Stimulated activated CD8-positive, alpha-beta memory T cell treated with anti-CD3 and anti-CD28 coated beads, Interleukin-15, amount 100 ng/mL, for 4 hours (primary cell): ENCODE measurements at regions not wholly inside any gene's neighbourhood (a gene's known extent, or its start where the extent isn't known, plus 50 kb on each side); places are given as distances from the start of the nearest gene placed in this dataset.

Experiments used
- DNase-seq, 2 donors: peaks; one replicate each; pipeline ENCODE4 v3.0.0-alpha.2; 2020; ENCODE audit warnings: low read depth in 2 of 2

- no peak for DNase-seq
Observed at GRCh38 chr6:22020299-22021003, 276.4 kb downstream of the PRL start.

DNA sequence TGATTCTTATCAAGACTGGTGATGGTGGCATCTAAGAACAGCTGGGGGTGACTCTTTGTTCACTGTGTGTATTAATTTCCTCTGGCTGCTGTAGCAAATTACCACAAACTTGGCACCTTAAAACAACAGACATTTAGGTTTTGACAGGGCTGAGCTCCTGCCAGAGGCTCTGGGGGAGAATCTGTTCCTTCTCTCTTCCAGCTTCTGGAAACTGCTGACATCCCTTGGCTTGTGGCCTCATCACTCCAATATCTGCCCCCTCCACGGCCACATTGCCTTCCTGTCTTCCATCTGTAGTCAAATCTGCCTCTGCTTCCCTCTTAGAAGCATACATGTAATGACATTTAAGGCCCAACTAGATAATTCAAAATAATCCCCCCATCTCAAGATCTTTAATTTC lies 274.9 kb downstream of the PRL start:
- no peak for DNase-seq

DNA sequence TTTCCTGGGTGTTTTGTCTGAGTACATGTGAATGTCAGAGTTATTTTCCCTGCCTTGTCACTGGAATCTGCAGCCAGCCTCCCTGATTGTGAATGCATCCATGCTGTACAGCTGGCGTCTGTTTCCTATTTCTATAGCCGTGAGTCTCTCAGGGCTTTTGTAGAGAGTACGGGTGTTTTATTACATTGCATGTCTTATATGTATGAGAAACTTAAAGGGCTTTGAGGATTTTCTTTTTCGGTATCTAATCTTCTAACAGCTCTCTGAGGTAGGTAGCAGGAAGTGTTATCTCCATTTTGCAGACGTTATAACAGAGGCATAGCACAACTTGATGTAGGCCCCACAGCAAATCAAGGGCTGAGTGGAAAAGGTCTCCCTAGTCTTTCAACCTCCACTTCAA lies 272.9 kb downstream of the PRL start:
- no peak for DNase-seq

DNA sequence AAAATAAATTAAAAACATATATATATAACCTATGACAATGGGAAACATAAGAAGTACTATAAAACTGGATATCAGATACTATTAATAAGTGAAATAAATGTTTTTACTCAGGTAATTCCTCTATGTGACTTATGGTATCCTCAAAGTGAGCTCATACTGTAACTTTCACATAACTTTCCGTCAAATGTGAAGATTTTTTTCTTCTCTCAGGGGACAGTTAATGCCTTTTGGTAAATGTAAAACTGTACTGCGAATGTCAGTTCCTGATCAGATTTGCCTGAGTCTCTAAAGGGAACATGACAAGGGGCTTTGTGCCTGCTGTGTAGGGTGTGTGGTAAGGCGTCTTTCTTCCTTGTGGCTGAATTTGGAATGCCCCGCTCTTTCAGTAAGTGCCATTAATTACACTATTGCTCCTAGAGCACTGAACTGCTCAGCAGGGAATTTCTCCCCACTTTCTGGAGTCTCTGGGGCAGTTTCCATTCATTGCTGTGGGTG lies 271.8 kb downstream of the PRL start:
- no peak for DNase-seq

- no peak for DNase-seq
Observed at GRCh38 chr6:22025468-22026163, 271.2 kb downstream of the PRL start.

- DNase-seq: no peak
Observed at GRCh38 chr6:22026164-22026678, 270.6 kb downstream of the PRL start.

- DNase-seq: no peak
Observed at GRCh38 chr6:22027040-22027725, 269.7 kb downstream of the PRL start.

DNA sequence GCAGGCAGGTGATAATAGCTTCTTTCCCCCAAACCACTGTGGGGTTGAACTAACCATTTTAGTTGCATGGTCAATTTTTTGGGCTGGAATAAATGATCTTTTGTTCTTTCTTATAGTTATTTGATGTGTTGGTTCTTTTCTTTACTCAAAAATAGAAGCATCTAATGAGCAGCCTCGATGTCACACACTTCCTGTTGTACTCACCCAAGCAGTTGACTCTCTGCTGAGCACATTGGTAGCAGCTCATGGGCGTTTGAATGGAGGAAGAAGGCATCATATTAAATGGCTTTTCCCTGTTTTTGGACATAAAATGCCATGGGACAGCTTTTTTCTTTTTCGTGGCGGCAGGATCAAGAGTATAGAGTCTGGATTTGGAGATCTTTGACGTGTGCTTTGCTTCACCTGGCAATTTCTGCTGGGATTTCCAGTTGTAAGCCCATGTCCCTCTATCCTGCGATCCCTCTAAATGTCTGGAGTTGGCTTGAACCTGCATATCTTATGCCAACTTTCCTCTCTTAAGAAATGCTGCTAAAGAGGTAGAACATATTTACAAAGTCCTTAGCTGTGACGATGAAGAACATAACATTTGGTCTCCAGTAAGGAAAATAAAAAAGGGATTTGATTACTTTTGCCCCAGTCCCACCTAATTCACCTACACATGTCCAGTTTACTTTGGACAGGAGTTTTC lies 268.3 kb downstream of the PRL start:
- no peak for DNase-seq

DNA sequence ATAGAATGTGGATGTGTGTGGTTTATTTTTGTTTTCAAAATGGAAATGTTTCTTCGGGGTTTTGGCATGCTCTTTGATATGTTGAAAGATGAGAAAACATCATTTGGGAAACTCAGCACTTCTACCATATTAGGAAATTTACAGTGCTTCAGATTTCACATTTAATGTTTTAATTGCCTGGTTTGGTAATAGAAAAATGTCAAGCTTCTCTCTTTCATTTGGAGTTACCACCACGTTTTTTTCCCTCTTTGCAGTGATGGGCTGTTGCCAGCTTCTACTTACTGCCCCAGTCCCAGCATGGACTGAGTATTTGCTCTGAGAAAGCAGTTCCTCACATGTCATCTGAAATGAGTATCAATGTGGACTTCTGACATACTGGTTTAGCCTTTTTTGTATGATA lies 267.7 kb downstream of the PRL start:
- DNase-seq: no peak

- DNase-seq: no peak
Observed at GRCh38 chr6:22030730-22031619, 265.9 kb downstream of the PRL start.

GRCh38 chr6:22035690-22036089 lies 261.1 kb downstream of the PRL start:
- DNase-seq: no peak

DNA sequence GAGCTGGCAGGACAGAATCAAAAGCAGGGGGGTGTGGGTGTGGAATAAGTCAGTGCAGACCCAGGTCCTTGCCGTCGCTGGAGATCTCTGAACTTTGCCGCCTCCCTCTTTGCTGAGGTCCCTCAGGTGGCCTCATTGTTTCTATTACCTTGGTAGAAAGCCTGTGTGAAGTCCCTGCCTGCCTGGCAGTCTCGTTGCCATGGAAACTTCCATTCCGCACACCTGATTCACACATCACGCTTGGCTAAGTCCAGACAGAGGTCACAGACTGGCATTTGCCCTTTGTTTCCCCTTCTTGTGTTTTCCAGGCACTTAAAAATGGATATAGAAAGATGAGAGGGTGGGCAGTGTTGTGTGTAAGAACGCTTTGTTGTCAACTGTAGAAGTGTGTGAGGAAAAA lies 260.6 kb downstream of the PRL start:
- no peak for DNase-seq

DNA sequence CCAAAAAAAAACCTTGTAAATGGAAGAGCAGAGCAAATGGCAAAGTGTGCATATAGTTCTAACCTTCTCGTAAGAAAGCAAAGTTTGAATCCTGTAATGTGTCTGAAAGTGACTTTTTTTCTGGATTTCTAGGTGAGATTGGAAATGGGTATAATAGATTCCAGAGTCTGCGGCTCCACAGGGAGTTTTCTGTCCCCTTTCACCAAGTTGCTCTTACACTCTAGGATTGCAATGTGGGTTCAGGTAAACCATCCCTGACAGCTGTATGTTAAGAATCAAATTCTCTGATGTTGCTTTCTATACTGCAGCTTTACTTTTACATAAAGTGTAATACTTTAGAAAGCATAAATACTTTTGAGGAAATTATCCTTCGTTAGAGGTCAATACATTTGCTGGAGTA lies 260.1 kb downstream of the PRL start:
- no peak for DNase-seq

DNA sequence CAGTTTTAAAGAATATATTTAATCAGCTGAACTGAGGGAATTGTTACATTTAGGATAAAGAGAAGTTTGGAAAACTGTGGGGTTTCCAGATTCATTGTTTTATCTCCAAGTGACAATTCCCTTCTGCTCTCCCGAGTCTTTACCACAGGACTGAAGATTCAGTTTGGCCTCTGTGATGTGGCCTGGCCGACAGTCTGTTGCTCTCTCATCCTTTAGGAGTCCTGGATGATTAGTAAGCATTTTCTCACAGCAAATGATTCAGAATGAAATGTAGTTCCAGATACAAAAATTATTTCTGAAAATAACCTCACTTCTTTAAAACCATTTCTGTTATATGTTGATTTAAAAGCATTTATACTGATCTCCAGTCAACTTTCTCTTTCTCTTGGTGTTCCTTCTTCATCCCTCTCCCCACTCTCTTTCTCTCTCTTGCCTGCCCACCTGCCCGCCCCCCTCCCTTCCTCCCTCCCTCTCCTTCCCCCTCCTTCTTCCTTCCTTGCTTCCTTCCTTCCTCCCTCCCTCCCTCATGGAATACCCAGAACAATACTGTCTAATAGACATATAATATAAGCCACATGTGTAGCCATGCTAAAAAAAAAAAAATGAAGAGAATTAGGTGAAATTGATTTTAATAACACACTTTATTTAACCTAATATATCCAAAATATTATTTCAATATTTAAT lies 254.9 kb downstream of the PRL start:
- no peak for DNase-seq

- no peak for DNase-seq
Observed at GRCh38 chr6:22042706-22043105, 254.1 kb downstream of the PRL start.

DNA sequence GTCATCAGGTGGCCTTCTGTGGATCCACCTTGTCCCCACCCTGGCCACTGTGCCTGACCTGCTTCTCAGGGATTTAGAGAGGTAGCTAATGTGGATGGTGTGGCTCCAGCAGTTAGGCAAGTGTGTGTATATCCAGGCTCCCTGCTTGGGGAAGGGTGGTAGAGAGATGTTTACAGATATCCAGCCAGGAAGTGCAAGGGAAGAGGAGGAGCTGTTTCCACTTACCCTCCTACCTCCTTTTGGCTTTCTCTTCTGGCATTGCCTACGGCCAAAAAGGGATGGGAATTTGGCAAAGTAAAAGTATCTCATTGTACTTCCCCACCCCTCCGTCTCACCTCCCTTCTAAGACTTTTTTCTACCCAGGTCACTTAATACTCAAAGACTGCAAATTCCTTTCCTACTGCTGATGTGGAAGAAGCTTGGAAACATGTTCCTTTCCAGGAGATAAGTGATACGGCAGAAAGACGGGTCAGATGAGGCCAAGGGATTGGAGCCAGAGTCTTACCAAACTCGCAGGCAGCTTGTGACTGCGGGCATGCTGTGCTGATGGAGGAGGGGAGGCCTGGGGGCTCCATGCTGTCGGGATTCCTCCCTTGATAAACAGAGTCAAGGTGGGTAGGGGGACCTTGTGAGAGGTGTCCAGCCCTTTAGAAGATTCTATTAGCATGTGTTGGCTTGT lies 253.4 kb downstream of the PRL start:
- DNase-seq: no peak

DNA sequence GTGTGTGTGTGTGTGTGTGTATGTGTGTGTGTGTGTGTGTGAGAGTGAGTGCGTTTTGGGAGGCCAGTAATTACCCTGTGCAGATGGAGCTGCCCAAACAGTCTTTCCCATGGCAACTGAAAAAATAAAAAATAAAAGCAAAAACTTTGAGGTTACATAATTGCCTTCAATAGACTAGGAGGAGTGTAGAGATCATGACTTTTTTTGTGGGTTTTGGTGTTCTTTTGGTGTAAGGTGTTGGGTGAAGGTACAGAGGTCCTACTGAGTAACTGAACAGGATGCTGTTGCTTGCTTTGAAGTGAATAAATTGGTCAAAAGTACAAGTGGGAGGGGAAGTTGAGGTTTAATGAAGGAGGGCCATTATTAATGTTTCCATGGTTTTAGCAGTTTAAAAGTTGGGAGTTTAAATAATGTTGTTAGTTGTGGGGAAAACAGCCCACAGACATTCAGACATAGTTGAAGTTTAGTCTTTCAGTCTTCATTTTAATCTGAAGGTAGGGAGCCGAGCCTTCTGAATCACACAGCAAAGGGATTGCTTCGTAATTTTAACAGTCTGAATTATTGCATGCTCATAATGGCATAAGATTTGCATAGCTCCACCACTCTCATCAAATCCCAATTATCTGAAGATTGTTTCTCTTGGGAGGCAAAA lies 251.4 kb downstream of the PRL start:
- no peak for DNase-seq

DNA sequence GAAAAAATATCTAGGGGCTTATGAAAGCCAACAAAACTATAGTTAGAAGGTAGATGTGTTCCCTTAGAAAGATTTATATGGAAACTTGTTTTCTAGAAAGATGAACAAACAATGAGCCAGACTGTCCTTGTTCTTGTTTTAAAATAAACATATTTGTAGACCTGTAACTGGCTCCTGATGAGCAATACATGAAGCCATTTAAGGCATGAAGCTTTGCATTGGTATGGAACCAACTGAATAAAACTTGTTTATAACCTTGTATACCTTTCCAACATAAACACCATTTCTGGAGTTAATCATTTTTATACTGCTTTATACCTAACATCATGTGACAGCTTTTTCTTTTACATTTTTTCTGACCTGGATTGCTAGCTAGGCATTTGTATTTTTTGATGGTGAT lies 247.8 kb downstream of the PRL start:
- DNase-seq: no peak

- DNase-seq: no peak
Observed at GRCh38 chr6:22053391-22053997, 243.3 kb downstream of the PRL start.
